GM21529 (cell line): ENCODE measurements at regions not wholly inside any gene's neighbourhood (a gene's known extent, or its start where the extent isn't known, plus 50 kb on each side); places are given as distances from the start of the nearest gene placed in this dataset.

Experiments used
- ATAC-seq: cut with Tn5 transposase; IDR thresholded peaks from one replicate; pipeline ENCODE4 v1.9.1; 2021; ENCODE audit not compliant: unreplicated experiment

DNA sequence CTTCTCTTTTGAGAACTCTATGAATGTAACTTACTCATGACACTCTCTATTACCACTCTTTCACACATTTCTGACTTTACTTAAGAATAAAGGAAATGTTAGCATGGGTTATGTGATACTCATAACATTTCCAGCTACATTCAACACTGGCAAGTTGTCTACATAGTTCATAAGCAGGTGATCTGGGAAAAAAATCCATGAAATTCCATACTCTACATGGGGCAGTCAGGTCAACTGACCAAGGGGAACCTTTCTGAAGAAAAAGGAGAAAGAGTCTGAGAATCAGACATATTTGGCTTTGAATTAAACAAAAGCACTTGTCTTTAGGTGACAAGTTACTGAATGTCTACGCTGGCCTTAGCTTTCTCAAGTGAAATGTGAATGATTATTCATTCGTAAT is 329.1 kb upstream of the ROBO1 start:
- no peak for ATAC-seq

DNA sequence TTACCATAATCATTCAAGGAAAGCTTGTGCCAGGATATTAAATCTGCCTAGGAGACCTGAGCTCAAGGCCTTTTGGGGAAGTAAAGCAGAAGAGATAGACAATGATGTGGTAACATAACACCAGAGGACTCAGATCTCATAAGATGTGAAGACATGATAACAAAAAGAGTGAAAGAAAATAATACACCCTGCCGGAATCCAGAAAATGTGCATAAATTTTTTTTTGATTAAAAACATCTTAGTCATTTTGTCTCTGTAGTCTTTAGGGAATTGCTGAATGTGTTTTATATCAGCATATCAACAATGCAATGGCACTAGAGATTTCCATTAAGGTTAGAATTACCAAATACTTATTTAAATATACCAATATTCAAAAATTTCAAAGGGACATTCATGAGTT is 326.8 kb upstream of the ROBO1 start:
- ATAC-seq: no peak

DNA sequence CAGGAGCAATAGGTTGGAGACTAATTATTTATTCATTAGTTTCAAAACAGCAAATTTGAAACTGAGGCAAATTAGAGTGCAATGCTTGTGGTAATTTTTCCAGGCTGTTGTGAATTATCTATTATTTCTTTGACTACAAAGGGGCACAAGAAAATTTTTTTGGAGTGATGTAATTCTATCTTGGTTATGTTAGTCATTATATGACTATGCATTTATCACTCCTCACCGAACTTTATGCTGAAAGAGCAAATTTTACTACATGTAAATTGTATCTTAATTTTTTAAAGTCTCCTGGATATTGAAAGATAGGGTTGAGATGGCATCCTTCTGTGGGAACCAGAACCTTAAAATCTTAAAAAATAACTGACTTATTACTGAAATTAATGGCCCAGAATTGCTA is 320.0 kb upstream of the ROBO1 start:
- ATAC-seq: no peak

DNA sequence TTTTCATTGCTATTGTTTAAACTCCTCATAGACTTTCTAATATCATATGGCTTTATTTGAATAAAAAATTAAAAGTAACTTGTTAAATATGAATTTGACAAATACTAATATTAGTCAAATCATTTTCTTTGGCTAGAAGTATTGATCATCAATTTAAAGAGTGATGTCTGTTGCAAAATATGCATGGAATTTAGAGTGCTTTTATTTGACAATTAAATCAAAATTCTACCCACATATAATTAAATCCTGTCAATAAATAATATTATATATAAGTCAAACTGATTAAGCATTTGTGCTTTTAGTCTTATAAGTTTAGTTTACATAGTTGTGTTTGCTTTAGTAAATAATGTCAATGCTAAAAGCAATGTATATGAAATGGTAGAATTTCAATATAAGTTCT is 318.6 kb upstream of the ROBO1 start:
- no peak for ATAC-seq

DNA sequence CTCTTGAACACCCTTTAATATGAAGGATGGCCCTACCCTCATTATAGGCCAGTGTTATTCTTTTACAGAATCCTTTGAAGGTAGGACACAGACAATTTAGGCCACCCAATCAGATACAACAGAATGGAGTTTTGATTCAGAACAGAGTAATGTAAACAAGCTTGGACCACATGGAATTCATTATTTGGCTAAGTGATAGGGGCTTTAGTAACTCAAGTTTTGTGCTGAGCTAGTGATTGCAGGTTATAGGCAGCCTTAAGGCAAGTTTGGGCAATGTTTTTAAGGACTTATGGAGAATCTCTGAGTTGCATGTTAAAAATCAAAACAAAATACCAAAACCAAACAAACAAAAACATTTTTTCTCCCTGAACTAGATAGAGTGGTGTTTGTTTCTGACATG is 312.1 kb upstream of the ROBO1 start:
- no peak for ATAC-seq

DNA sequence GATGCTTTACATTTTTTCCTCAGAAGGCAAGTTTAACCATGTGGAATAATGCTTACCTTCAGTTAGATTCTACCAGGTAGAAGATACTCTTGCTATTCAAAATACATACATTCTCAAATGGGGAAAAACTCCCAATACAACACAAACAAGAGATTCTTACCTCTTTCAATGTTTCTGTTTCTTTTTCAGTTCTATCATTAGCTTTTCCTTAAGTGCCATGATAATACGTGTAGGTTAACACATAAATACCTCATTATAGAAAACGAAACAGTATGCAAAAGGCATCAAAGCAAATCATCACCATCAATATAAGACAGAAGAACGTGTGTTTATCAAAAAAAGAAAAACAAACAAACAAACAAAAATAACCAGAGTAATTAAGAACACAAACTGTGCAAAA is 300.7 kb upstream of the ROBO1 start:
- ATAC-seq: no peak

DNA sequence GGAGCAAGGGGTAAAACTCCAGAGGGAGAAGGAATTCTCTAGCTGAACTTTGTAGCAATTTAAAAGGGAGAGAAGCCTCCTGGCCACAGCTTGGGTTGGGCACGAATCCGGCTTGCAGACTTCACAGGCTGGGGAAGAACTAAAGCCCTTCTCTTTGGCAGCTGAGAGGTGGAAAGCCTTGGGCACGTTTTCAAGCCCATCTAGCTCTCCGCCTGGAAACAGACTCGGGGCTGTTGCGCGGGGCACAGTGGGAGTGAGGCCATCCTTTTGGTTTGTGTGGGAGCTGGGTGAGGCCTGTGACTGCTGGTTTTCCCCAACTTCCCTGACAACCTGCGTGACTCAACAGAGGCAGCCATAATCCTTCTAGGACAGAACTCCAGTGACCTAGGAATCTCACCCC is 295.7 kb upstream of the ROBO1 start:
- no peak for ATAC-seq

DNA sequence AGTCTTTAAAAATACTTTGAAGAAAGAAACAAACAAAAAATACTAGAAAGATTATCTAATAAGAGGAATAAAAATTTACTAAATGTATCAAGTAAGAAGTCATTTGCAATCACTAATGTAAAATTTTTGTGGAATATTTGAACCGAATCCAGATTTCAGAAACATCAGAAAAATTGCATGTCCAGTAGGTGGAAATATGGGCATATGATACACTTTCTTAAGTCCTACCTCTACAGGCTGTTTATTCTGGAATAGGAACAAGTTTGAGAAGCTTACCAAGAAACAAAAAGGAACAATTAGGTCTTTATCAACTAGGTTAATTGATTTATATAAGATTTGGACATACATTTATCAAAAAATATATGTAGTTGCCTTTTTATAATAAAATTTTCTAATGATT is 292.9 kb upstream of the ROBO1 start:
- ATAC-seq: no peak

DNA sequence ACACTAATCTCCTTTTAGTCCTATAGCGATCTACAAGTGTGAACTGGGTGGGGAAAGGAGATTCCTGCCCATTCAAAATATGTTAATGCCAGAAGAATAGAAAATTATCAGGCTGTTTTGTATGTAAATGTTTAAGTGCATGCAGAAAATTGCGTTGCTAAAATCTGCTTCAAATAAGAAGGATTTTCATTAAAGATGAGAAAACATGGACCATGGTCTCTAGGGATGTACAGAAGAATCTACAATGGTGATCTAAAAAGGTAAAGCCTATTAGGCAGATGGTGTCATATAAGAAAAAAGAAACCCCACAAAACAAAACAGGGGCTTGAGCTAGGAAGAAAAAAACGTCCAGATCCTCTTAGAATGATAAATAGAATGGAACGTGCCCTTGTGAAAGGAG is 287.5 kb upstream of the ROBO1 start:
- no peak for ATAC-seq

DNA sequence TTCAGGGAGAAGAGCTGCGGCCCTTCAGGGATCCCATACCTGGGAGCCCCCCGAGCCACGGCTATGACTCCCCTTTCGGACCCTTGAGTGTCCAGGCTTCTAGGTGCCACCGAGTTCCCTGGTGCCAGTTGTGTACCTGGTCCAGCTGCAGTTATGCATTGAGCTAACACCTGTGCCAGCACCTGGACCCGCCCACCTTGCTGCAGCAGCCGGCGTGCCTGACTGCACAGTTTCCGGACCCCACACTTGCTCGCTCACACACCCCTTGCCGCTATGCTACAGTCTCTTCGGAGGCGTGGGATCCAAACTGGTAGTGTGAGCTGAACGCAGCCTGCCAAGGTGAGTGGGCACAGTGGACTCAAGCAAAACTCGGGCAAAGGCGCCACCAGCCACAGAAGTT is 284.5 kb upstream of the ROBO1 start:
- no peak for ATAC-seq

DNA sequence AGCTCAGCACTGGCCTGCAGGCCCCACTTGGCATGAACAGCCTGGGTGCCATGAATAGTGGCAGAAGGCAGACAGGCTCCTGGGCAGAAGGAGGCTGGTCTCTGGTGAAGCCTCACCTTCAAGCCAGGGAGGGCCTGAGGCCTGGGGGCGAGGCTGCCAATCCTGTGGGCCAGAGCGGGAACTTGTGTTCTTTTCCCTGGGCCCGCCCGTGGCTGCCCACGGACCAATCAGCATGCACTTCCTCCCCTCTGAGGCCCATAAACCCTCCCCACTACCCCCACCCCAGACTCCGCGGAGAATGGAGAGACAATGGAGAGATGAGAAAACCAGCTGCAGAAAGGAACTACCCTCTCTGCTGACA is 283.8 kb upstream of the ROBO1 start:
- no peak for ATAC-seq

DNA sequence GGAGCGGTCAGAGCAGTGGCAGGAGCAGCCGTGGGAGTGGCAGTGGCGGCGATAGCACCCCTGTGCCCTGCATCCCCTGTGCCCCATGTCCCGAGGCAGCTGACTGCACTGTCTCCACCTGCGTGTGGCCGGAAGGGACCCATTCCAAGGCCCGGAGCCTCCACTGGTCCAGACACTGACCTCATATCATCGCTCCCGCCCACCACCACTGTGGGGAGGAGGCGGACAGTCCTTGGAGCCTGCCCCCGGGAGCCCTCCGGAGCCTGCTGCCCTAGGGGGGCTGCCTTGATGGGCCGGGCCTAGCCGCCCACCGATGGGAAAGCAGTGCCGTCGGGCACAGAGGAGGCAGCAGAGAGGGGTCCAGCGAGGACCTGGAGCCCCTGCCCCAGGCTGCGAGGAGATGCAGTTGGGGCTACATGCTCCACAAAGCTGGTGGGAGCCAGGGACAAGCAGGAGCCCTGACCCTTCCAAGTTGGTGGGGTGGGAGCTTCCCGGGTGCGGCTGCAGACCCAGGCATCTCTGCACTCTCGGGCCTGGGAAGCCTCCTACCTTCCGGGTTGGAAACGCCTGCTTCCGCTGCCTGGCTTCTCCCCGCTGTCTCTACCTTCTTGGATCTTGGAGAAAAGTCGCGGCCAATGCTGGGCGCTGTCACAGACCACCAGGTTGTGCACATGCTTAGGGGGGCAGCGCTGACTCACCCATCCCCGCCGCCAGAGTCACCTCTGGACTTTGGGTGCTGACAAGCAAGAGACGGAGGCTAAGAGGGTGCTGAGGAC is 283.2 kb upstream of the ROBO1 start:
- ATAC-seq: no peak

DNA sequence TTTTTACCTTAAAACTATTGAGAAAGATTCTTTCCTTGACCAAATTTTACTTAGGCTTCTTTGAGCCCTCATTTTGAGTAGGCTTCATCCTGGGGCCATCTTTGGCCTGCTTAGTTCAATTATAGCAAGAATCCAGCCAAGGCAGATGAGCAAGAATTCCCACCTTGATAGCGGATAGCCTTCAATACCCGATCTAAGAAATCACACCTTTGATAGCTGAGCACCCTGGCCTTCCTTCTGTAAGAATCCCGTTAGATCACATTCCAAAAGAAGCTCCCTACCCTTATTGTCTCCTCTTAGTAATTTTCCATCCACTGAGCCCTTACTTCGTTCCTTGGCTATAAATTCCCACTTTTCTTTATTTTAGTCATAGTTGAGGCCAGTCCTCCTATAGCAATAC is 275.4 kb upstream of the ROBO1 start:
- ATAC-seq: no peak

DNA sequence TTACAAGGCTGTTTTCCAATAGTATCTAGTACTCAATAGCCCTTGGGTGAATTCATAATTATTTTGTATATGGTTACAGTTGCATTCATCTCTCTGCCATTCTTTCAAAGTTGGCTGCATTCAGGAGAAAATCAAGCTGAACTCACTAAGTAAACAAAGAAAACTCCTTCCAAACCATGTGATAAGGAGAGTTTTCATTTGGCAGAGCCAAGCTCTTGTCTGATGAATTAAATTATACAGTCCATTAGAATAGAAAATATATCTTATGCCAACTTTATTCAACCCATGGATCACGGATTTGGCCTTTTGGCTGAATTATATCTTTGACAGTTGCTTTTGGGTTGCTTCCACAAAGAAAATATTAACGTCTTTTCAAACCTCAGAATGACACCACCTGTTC is 272.3 kb upstream of the ROBO1 start:
- ATAC-seq: no peak

DNA sequence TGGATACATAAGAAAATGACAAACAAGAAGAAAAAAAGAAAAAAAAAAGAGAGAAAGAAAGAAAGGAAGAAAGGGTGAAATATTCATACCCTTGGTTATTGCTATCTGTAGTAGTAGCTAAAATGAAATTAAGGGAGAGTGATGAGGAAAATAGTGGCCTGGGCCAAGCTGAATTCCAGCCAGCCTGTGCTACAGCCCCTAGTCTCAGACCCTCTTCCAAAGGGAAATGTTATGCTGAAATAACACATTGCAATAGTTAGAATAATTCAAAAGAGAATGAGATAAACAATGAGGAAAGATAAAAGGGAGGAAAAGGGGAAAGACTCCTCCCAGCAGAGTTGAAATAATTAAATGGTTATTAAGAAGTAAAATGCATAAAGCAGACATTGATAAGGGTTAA is 268.4 kb upstream of the ROBO1 start:
- ATAC-seq: no peak

DNA sequence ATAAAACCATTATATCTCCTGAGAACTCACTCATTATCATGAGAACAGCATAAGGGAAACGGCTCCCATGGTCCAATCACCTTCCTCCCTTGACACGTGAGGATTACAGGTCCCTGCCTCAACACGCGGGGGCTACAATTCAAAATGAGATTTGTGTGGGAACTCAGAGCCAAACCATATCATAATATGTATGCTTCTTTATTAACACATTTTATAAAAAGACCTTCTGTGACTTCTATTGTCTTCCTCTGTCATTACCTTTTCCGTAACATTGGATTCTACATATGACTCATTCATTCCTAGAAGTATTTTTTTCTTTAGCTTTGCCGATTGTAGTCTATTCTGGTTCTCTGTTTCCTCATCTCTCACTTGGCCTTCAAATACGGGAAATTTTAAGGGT is 267.2 kb upstream of the ROBO1 start:
- no peak for ATAC-seq

DNA sequence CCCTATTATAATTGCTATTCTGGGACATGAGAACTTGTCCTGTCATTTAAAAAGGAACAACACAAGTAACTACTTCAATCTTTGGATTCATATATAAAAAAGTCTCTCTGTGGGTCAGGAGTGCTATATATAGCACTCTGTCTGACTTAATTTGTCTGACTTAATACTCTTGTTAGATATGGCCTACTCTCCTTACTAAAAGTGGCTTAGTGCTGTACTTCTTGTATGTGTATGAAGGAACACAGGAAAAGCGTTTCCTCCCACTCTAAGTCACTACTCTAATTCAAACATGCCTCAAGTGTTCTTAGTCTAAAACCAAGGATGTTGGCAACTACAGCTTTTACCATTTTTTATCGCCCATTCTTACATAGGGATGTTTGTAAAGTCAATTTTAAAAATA is 255.2 kb upstream of the ROBO1 start:
- no peak for ATAC-seq

DNA sequence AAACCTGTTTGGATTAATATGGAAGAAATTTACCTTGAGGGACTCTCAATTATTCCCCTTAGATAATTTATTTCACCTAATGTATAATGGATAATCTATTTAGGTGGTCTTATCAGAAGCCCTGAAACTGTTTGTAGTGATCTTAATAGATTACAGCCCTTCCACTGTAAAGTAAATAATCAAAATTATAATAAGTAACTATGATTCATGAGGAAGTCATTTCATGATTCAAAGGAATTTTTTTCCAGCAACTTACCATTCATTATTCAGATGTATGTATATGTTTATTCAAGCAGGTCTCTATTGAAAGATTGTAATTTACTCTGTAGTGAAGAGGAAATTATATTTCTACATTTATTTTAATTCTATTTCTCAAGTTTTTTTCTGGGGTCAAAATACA is 250.6 kb upstream of the ROBO1 start:
- no peak for ATAC-seq

DNA sequence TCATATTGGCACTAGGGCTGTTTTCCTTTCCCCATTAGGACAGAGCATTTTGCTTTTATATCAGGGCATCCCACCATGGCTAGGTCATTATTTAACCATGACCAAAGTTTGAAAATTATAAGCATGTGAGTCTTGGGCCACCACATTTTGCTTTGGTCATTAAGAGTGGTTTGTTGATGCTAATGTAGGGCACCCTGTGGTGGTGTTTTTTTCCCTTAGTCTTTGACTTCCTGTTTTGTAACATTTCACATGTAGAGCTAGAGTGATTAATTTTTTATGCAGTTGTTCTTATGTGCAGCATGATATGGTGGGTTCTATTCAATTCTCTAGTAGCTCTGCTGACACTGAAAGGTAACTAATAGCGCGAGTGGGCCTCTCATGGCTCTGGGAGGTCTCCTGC is 249.6 kb upstream of the ROBO1 start:
- ATAC-seq: no peak

DNA sequence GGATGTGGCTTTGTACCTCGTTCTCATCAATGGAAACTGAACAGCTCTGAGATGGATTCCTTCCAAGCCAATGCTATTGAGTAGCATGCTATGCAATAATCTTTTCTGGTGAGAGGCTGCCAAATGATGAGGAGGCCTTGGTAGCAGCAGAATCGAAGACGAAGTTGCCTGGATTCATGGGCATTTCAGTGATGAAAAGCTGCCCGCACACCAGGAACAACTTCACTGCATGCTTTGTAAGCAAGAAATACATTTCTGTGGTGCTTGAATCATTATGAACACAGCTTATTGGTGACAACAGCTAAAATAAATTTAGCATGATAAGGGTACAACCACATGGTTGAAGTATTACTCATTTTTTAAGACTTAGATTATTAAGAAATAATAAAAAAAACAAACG is 246.8 kb upstream of the ROBO1 start:
- ATAC-seq: no peak

DNA sequence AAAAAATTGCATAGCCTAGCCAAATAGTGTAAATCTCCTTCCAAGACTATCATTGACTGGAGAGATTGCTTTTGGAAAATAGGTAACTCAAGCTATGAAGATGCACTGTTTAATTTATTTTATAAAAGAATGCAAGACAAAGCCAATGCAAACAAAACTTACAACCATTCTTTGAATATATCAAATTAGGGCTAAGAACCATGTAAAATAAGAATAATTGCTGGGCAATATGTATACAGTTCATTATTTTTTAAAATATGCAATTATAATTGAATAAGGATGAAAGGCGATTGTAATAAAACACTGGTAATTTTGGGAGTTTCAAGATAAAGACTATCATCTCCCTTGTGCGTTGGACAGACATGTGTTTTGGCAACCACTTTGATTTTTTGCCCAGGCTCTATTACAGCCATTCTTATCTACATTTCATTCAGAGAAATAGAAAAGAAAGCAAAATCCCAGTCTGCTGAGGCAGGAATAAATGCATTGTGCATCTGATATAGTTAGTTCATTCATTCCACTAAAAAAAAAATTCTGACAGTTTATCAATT is 242.3 kb upstream of the ROBO1 start:
- no peak for ATAC-seq

DNA sequence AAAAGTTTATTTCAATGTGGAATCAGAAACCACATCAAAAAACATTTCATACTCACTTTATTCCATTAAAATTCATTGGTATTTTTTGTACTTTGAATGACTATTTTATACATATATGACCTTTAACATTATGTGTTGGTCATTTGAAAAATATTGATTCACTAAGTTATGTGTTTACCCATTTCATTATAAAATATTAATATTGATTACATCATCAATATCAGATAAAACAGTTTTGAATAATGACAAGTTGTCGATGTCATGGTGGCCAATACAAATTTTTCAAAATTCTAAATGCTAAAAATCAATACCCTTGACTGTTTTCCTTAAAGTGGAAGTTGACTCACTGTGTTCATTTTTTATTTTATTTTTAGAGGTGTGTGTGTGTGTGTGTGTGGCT is 239.7 kb upstream of the ROBO1 start:
- ATAC-seq: no peak

DNA sequence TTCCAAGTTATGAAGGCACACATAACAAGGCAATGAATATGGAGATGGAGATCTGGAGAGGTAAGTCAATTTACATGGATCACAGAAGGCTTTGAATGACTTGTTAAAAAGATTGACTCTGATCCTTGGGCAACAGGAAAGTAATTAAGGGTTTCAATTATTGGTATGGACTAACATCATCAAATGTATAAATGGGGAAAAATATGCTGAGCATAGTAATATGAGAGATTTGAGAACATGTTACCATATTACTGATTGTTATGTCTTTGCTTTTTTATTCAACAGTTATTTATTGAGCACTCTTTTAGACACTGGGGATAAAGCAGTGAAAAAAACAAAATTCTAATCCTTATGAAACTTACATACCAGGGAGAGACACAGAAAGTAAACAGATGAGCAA is 238.5 kb upstream of the ROBO1 start:
- ATAC-seq: no peak
